Body of pancreas (tissue), 4 donors: ENCODE measurements at regions not wholly inside any gene's neighbourhood (a gene's known extent, or its start where the extent isn't known, plus 50 kb on each side); places are given as distances from the start of the nearest gene placed in this dataset.

Source experiments
- ATAC-seq: fragments of 150-250 bp; one replicate; pipeline ENCODE4 v1.9.1; 2016
- DNase-seq, 4 donors: peaks; one replicate each; pipeline ENCODE4 v3.0.0-alpha.2; 2019
- H3K27ac ChIP-seq, 4 donors: fragments of 200-600 bp; sonication (generic); 1 replicate in 3 of 4; 2 replicates in 1 of 4; pipeline versions ENCODE4 v1.5.1 to v1.6.1; 2016 to 2019; ENCODE audit warnings: mild to moderate bottlenecking in 1 of 4, mixed read lengths in 1 of 4, moderate library complexity in 1 of 4
- H3K27me3 ChIP-seq, 2 donors: fragments of 200-600 bp; sonication (generic); one replicate each; pipeline ENCODE4 v1.6.0; 2016; ENCODE audit warnings: mild to moderate bottlenecking in 1 of 2
- H3K36me3 ChIP-seq, 2 donors: fragments of 200-600 bp; sonication (generic); replicated peaks in 1 of 2; 2 replicates each; pipeline ENCODE4 v1.5.1; 2016; ENCODE audit warnings: low read depth in 2 of 2; ENCODE audit not compliant: insufficient read depth in 1 of 2
- H3K4me1 ChIP-seq: fragments of 200-600 bp; sonication (generic); one replicate; pipeline ENCODE4 v1.6.0; 2016
- H3K4me3 ChIP-seq, 2 donors: fragments of 200-600 bp; sonication (generic); 1 replicate in 1 of 2; 2 replicates in 1 of 2; pipeline ENCODE4 v1.5.1; 2016 to 2019
- H3K9me3 ChIP-seq, 3 donors: fragments of 200-600 bp; sonication (generic); 1 replicate in 2 of 3; 2 replicates in 1 of 3; pipeline ENCODE4 v1.5.1; 2016
- CTCF ChIP-seq, 7 experiments: fragments of 450-650 bp in 4 of 7; fragments of 200-600 bp in 3 of 7; sonication (generic) in 3 of 7; IDR thresholded peaks; one replicate each; pipeline ENCODE4 v1.5.1; 2016 to 2019; ENCODE audit warnings: antibody characterized with exemption in 7 of 7
- POLR2A ChIP-seq, 3 donors: fragments of 450-650 bp; IDR thresholded peaks; one replicate each; pipeline ENCODE4 v1.6.1; 2016; ENCODE audit warnings: antibody characterized with exemption in 3 of 3, mild to moderate bottlenecking in 2 of 3
- WGBS, 2 donors: methylation state at CpG; one replicate each; pipeline ENCODE4 v1.1.5; 2017; 5-methylcytosine and 5-hydroxymethylcytosine counted together
- intact Hi-C: fragments of 100-400 bp; cut with DNase I; formaldehyde crosslinking; loops from one replicate; pipeline ENCODE4 v1.15.1; 2023

DNA sequence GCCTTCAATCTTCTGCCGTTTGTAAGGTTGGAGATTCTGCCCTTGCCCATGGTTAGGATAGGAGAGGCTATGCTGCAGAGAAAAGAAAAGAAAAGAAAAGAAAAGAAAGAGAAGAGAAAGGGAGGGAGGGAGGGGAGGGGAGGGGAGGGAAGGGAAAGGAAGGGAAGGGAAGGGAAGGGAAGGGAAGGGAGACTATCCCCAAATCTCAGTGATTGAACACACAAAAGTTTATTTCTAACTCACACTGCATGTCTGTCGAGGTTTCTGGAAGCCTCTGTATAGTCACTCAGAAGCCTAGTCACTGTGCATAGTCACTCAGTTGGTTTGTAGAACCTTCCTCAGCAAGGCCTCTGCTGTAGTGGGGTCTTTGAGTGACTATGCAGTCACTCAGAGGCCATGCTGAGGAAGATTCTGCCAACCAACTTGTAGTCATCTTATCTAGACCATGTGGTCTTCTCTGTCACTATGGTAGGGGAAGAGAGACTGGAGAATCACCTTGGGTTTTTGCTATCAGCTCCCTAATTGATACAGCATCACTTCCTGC is 52.3 kb upstream of the ABCC9 start:
- no peak for TF ChIP-seq CTCF (IDR thresholded peaks at IDR 0.05)
- TF ChIP-seq POLR2A (IDR thresholded peaks at IDR 0.05), result no peak
- ATAC-seq, result no peak
- WGBS, 2 donors, result 61 to 81% methylated on average over 2 of the region's 2 CpGs
- Histone ChIP-seq H3K27me3 (no peaks in the 10 kb centered on the region), H3K4me1 (peaks cover 14% of the 10 kb centered on the region), H3K9me3 (no peaks in the 10 kb centered on the region), H3K36me3 (no peaks in the 10 kb centered on the region), H3K4me3 (no peak overlapping the region), H3K27ac (peak overlapping the region in 1 of 4 donors; percentile 52)
- DNase-seq, result no peak
- intact Hi-C loops, result no loop called here

DNA sequence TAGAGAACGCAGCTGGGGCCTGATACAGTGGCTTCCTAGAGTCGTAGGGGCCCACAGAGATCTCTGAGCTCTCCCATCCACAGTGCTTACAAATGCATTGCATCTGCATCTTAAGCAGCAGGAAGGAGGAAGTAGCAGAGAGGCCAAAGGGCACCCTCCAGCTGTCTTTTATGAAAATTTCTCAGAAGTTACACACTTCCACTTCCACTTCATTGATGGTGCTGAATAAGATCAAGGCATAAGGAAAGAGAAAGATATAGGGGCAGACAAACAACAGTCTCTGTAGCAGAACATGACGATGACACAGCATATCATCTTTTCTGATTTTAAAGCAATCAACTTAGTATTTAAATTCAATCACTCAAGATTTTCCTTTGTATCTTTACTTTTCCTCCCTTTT is 51.6 kb upstream of the ABCC9 start:
- no peaks in the 10 kb centered on the region for H3K36me3 ChIP-seq
- TF ChIP-seq CTCF (IDR thresholded peaks at IDR 0.05) (no peak), POLR2A (IDR thresholded peaks at IDR 0.05) (no peak)
- no peaks in the 10 kb centered on the region for H3K27me3 ChIP-seq
- intact Hi-C loops, result no loop called here
- no peaks in the 10 kb centered on the region for H3K9me3 ChIP-seq
- peak in 3 of 4 donors; percentile 14 to 41 (median 29) for DNase-seq
- WGBS, 2 donors, result 50 to 56% methylated on average over 3 of the region's 3 CpGs
- no peak overlapping the region for H3K4me3 ChIP-seq
- H3K27ac ChIP-seq, result peak overlapping the region in 1 of 4 donors; percentile 52
- peak; percentile 35 for ATAC-seq
- peaks cover 8% of the 10 kb centered on the region for H3K4me1 ChIP-seq

DNA sequence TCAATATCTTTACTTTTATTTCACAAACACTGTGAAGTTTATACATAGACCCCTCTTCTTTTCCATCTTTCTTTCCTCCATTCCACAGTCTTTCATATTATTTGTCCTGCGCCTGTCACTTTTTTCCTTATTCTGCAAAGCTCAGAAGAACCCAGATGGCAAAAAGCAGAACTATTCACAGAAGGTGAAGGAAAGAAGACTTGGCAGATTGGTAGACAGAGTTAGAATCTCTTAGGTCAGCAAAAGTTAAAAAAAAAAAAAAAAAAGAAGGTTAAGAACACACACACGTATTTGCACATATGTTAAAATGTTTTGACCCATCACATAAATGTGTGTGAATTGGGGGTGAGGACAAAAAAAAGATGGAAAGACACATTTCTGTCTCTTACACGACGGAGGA is 50.3 kb upstream of the ABCC9 start:
- peaks cover 7% of the 10 kb centered on the region for H3K4me1 ChIP-seq
- DNase-seq (no peak), ATAC-seq (no peak)
- no peaks in the 10 kb centered on the region for H3K9me3 ChIP-seq
- intact Hi-C loops, result no loop called here
- TF ChIP-seq CTCF (IDR thresholded peaks at IDR 0.05) (no peak), POLR2A (IDR thresholded peaks at IDR 0.05) (no peak)
- no peak overlapping the region for H3K4me3 ChIP-seq
- WGBS, 2 donors, result 75 to 86% methylated on average over 4 of the region's 4 CpGs
- H3K27ac ChIP-seq, result no peak overlapping the region
- H3K27me3 ChIP-seq, result no peaks in the 10 kb centered on the region
- no peaks in the 10 kb centered on the region for H3K36me3 ChIP-seq
